Gastrocnemius medialis (tissue), 4 donors: ENCODE measurements at regions not wholly inside any gene's neighbourhood (a gene's known extent, or its start where the extent isn't known, plus 50 kb on each side); places are given as distances from the start of the nearest gene placed in this dataset.

Experiments
- ATAC-seq, 2 donors: fragments of 150-250 bp; one replicate each; pipeline ENCODE4 v1.9.1; 2016
- DNase-seq, 2 donors: peaks; one replicate each; pipeline ENCODE4 v3.0.0-alpha.2; 2019
- H3K27ac ChIP-seq, 4 donors: fragments of 200-600 bp; sonication (generic); 1 replicate in 1 of 4; 2 replicates in 3 of 4; pipeline ENCODE4 v1.5.1; 2016 to 2018; ENCODE audit warnings: mild to moderate bottlenecking in 2 of 4, moderate library complexity in 1 of 4
- H3K27me3 ChIP-seq, 3 donors: fragments of 200-600 bp; sonication (generic) in 2 of 3; 1 replicate in 1 of 3; 2 replicates in 2 of 3; pipeline versions ENCODE4 v1.5.1 to v1.6.0; 2016 to 2019; ENCODE audit warnings: mild to moderate bottlenecking in 1 of 3, moderate library complexity in 1 of 3
- H3K36me3 ChIP-seq, 2 donors: fragments of 200-600 bp; sonication (generic) in 1 of 2; one replicate each; pipeline ENCODE4 v1.5.1; 2017 to 2018
- H3K4me1 ChIP-seq, 2 donors: fragments of 200-600 bp; sonication (generic) in 1 of 2; one replicate each; pipeline ENCODE4 v1.5.1; 2016 to 2017; ENCODE audit warnings: mild to moderate bottlenecking in 2 of 2
- H3K4me3 ChIP-seq, 4 donors: fragments of 200-600 bp; sonication (generic) in 3 of 4; 1 replicate in 1 of 4; 2 replicates in 3 of 4; pipeline ENCODE4 v1.5.1; 2016 to 2019; ENCODE audit warnings: mild to moderate bottlenecking in 2 of 4
- H3K9me3 ChIP-seq, 3 donors: fragments of 200-600 bp; sonication (generic) in 2 of 3; 1 replicate in 1 of 3; 2 replicates in 2 of 3; pipeline ENCODE4 v1.5.1; 2016 to 2019
- POLR2A ChIP-seq, 2 donors: fragments of 450-650 bp; IDR thresholded peaks; one replicate each; pipeline ENCODE4 v1.6.1; 2017; ENCODE audit warnings: antibody characterized with exemption in 2 of 2, mild to moderate bottlenecking in 2 of 2, moderate library complexity in 2 of 2
- in situ Hi-C, 4 donors: fragments of 200-750 bp; cut with MboI; loops; one replicate each; pipeline versions ENCODE4 v1.15.0 to v1.8.0; 2017; ENCODE audit warnings: low sequenced_read_pairs in 4 of 4
- intact Hi-C: fragments of 100-400 bp; cut with DNase I; formaldehyde crosslinking; loops from one replicate; pipeline ENCODE4 v1.15.1; 2023; ENCODE audit warnings: low total_unique reads
- TF ChIP-seq, protein P1 (sequence below), 5 experiments: fragments of 450-650 bp in 3 of 5; fragments of 200-600 bp in 2 of 5; sonication (generic) in 2 of 5; IDR thresholded peaks in 4 of 5; conservative IDR thresholded peaks in 1 of 5; 1 replicate in 4 of 5; 2 replicates in 1 of 5; pipeline ENCODE4 v1.5.1; 2016 to 2019; ENCODE audit warnings: antibody characterized with exemption in 5 of 5, mild to moderate bottlenecking in 3 of 5, moderate library complexity in 3 of 5

DNA sequence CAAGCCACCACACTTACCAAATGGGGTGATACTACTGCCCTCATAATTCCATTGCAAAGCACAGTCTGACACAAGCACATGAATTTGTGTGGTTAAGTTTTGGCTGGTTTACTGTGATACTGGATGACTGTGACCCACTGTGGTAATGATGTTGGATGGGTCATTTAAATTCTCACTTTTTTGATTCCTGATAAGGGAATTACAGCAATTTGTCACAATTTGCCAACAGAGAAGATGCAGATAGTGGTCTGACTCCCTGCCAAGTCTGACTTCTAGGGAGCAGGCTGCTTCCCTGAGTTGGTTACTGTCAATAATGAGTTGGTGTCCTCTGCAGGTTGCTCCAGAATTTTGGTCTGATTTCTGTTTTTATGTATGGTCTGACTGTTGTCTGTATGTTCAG is 731.9 kb downstream of the MTRR start:
- Histone ChIP-seq H3K4me1 (no peaks in the 10 kb centered on the region), H3K27me3 (no peaks in the 10 kb centered on the region), H3K36me3 (no peaks in the 10 kb centered on the region), H3K4me3 (no peak overlapping the region), H3K27ac (no peak overlapping the region), H3K9me3 (no peaks in the 10 kb centered on the region)
- in situ Hi-C loops (no loop called here), intact Hi-C loops (no loop called here)
- DNase-seq, result no peak
- TF ChIP-seq, protein P1, sequence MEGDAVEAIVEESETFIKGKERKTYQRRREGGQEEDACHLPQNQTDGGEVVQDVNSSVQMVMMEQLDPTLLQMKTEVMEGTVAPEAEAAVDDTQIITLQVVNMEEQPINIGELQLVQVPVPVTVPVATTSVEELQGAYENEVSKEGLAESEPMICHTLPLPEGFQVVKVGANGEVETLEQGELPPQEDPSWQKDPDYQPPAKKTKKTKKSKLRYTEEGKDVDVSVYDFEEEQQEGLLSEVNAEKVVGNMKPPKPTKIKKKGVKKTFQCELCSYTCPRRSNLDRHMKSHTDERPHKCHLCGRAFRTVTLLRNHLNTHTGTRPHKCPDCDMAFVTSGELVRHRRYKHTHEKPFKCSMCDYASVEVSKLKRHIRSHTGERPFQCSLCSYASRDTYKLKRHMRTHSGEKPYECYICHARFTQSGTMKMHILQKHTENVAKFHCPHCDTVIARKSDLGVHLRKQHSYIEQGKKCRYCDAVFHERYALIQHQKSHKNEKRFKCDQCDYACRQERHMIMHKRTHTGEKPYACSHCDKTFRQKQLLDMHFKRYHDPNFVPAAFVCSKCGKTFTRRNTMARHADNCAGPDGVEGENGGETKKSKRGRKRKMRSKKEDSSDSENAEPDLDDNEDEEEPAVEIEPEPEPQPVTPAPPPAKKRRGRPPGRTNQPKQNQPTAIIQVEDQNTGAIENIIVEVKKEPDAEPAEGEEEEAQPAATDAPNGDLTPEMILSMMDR (IDR thresholded peaks at IDR 0.05 in 4 of 5, conservative IDR thresholded peaks at IDR 0.05 in 1 of 5), result no peak
- no peak for TF ChIP-seq POLR2A (IDR thresholded peaks at IDR 0.05)
- ATAC-seq, result no peak

DNA sequence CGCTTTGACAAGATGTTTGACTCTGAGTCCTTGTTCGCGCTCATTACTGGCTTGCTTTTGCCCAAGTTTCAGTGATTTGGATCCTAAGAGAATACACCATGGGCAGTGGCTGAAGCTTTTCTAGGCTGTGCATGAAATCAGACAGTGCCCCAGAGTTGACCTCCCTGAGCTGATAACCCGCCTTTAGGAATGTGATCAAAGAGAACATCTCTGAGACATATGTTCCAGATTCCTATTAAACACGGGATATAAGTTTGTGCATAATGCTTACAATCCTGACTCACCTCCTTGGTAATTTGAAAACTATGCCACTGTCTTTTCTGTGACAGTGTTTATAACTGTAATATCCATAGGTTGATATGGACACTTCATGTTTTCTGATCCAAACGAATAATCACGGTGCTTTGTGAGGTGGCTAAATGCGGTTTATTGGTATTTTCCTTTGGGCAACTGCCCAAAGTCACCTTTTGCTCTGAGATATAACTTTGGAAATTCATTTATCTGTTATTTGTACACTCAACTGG is 732.9 kb downstream of the MTRR start:
- Histone ChIP-seq H3K27me3 (no peaks in the 10 kb centered on the region), H3K9me3 (no peaks in the 10 kb centered on the region), H3K4me1 (no peaks in the 10 kb centered on the region), H3K36me3 (no peaks in the 10 kb centered on the region), H3K4me3 (no peak overlapping the region), H3K27ac (no peak overlapping the region)
- DNase-seq, result no peak
- TF ChIP-seq, protein P1 (IDR thresholded peaks at IDR 0.05 in 4 of 5, conservative IDR thresholded peaks at IDR 0.05 in 1 of 5), result no peak
- no peak for TF ChIP-seq POLR2A (IDR thresholded peaks at IDR 0.05)
- ATAC-seq, result no peak
- intact Hi-C loops, result no loop called here
- in situ Hi-C loops, result no loop called here

DNA sequence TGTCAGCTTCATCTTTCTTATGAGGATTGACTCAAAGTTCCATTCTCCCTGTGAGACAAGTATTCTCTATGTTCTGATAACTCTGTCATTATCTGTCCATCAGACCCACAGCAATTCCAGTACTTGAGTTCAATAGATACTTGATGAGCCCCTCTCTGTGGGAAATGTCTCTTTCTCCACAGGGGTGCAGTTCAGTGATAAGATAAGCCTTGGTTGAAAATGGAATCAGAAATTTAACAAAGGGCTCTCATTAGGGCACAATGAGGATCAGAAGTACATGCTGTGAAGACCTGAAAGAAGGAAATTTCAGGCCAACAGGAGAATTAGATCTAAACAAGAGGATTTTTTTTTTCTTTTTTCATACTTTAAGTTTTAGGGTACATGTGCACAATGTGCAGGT is 737.3 kb downstream of the MTRR start:
- ATAC-seq, result no peak
- Histone ChIP-seq H3K27me3 (no peaks in the 10 kb centered on the region), H3K27ac (no peak overlapping the region), H3K4me3 (no peak overlapping the region), H3K4me1 (no peaks in the 10 kb centered on the region), H3K36me3 (no peaks in the 10 kb centered on the region), H3K9me3 (no peaks in the 10 kb centered on the region)
- no peak for TF ChIP-seq POLR2A (IDR thresholded peaks at IDR 0.05)
- TF ChIP-seq, protein P1 (IDR thresholded peaks at IDR 0.05 in 4 of 5, conservative IDR thresholded peaks at IDR 0.05 in 1 of 5), result no peak
- no peak for DNase-seq
- intact Hi-C loops, result no loop called here
- in situ Hi-C loops, result no loop called here

DNA sequence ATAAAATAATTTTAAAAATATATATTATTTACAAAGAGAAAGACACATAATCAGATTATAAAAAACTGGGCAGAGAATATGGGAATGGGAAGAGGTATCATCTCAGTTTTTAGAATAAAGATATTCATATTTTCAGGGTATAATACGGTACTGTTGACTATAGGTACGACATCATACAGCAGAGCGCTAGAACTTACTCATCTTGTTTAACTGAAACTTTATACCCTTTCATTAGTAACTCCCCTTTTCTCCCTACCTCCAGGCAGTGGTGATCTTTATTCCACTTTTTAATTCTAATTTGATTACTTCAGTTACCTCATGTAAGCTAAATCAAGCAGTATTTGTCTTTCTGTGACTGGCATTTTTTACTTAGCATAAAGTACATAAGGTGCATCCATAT is 742.1 kb downstream of the MTRR start:
- in situ Hi-C loops, result no loop called here
- H3K4me1 ChIP-seq, result no peaks in the 10 kb centered on the region
- H3K36me3 ChIP-seq, result no peaks in the 10 kb centered on the region
- H3K27ac ChIP-seq, result no peak overlapping the region
- ATAC-seq, result no peak
- intact Hi-C loops, result no loop called here
- no peaks in the 10 kb centered on the region for H3K27me3 ChIP-seq
- H3K9me3 ChIP-seq, result no peaks in the 10 kb centered on the region
- no peak overlapping the region for H3K4me3 ChIP-seq
- no peak for TF ChIP-seq POLR2A (IDR thresholded peaks at IDR 0.05)
- TF ChIP-seq, protein P1 (IDR thresholded peaks at IDR 0.05 in 4 of 5, conservative IDR thresholded peaks at IDR 0.05 in 1 of 5), result no peak
- DNase-seq, result no peak

DNA sequence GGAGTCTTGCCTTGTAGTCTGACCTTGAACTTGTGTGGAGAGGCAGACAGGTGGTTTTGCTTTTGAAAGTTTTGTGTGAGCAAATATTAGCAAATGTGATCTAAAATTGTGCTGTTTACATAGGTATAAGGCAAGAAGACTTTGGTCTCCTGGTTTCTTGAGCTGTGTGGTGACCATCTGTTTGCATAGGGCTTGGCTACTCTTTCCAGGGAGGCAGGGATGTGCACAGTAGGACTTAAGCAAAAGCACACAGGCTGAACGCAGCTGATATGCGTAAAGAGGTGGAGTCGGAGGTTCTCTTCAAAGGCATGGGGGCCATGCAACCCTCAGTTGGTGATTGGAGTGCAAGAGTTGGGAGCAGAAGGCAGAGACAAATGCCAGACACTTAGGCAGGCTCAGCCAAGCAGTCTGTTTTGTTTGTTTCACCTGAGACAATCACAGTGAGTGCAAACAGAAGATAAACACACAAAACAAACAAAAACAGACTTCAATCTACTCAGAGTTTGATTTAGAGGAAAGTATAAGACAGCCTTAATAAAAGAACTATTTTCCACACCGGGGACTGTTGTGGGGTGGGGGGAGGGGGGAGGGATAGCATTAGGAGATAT is 744.2 kb downstream of the MTRR start:
- Histone ChIP-seq H3K36me3 (no peaks in the 10 kb centered on the region), H3K9me3 (no peaks in the 10 kb centered on the region), H3K4me1 (no peaks in the 10 kb centered on the region), H3K27ac (no peak overlapping the region), H3K27me3 (no peaks in the 10 kb centered on the region), H3K4me3 (no peak overlapping the region)
- DNase-seq (no peak), ATAC-seq (no peak)
- in situ Hi-C loops, result no loop called here
- intact Hi-C loops, result no loop called here
- TF ChIP-seq, protein P1 (IDR thresholded peaks at IDR 0.05 in 4 of 5, conservative IDR thresholded peaks at IDR 0.05 in 1 of 5), result no peak
- TF ChIP-seq POLR2A (IDR thresholded peaks at IDR 0.05), result no peak
